GM12865 (cell line): ENCODE measurements at regions not wholly inside any gene's neighbourhood (a gene's known extent, or its start where the extent isn't known, plus 50 kb on each side); places are given as distances from the start of the nearest gene placed in this dataset.

Experiments used
- DNase-seq: peaks from one replicate; pipeline ENCODE4 v3.0.0; 2010; ENCODE audit warnings: low read depth
- H3K4me3 ChIP-seq: 2 replicates; pipeline ENCODE4 v1.5.1; 2011; ENCODE audit warnings: mild to moderate bottlenecking, low read depth, low read length, control low read depth
- CTCF ChIP-seq: IDR thresholded peaks from 2 replicates; pipeline ENCODE4 v1.5.1; 2011; ENCODE audit warnings: low read length, control low read depth, low read depth, inconsistent platforms; ENCODE audit not compliant: insufficient read depth; ENCODE audit errors: missing control alignments

GRCh38 chr2:194328456-194328855, 1328.6 kb upstream of the SLC39A10 start:
- DNase-seq, result no peak
- no peak overlapping the region for H3K4me3 ChIP-seq
- no peak for TF ChIP-seq CTCF

GRCh38 chr2:194327196-194327888, 1329.7 kb upstream of the SLC39A10 start:
- no peak for TF ChIP-seq CTCF

GRCh38 chr2:194323740-194324139, 1333.3 kb upstream of the SLC39A10 start:
- no peak for DNase-seq
- H3K4me3 ChIP-seq, result no peak overlapping the region
- no peak for TF ChIP-seq CTCF

More at GRCh38 chr2:194327196-194327888, 1329.7 kb upstream of the SLC39A10 start:
- H3K4me3 ChIP-seq, result no peak overlapping the region
- DNase-seq, result no peak

- no peak overlapping the region for H3K4me3 ChIP-seq
- TF ChIP-seq CTCF, result no peak
- DNase-seq, result no peak
Measured at GRCh38 chr2:194320520-194320919, 1336.5 kb upstream of the SLC39A10 start.

- peak; percentile 12 for DNase-seq
- H3K4me3 ChIP-seq, result no peak overlapping the region
- peak; percentile 30 for TF ChIP-seq CTCF
Measured at GRCh38 chr2:194319222-194319992, 1337.6 kb upstream of the SLC39A10 start.

- DNase-seq, result no peak
- no peak overlapping the region for H3K4me3 ChIP-seq
- TF ChIP-seq CTCF, result no peak
Measured at GRCh38 chr2:194314042-194314441, 1343.0 kb upstream of the SLC39A10 start.
